H54 (cell line): ENCODE measurements at regions not wholly inside any gene's neighbourhood (a gene's known extent, or its start where the extent isn't known, plus 50 kb on each side); places are given as distances from the start of the nearest gene placed in this dataset.

Source experiments
- DNase-seq: peaks from one replicate; pipeline ENCODE4 v3.0.0; 2011; ENCODE audit warnings: low spot score, mixed read lengths; ENCODE audit not compliant: insufficient read length
- FAIRE-seq: peaks from 3 replicates; lab custom pipeline; 2011; peaks lifted over from hg19 to GRCh38; lab: Jason Lieb, UNC
- POLR2A ChIP-seq: IDR thresholded peaks from 2 replicates; pipeline ENCODE4 v1.6.1; 2011; ENCODE audit warnings: low read depth, mild to moderate bottlenecking, low read length

- no peak for TF ChIP-seq POLR2A
- FAIRE-seq: no peak
- no peak for DNase-seq
Measured at GRCh38 chr13:60990032-60990733, 425.5 kb downstream of the PCDH20 start.

- no peak for TF ChIP-seq POLR2A
- FAIRE-seq (no peak), DNase-seq (no peak)
Measured at GRCh38 chr13:60986301-60986700, 429.3 kb downstream of the PCDH20 start.

- no peak for DNase-seq
- TF ChIP-seq POLR2A: no peak
- no peak for FAIRE-seq
Measured at GRCh38 chr13:60981407-60981806, 434.2 kb downstream of the PCDH20 start.

- DNase-seq: no peak
- no peak for FAIRE-seq
- no peak for TF ChIP-seq POLR2A
Measured at GRCh38 chr13:60976367-60976766, 439.3 kb downstream of the PCDH20 start.

GRCh38 chr13:60974296-60974695 lies 441.4 kb downstream of the PCDH20 start:
- TF ChIP-seq POLR2A: no peak
- DNase-seq (no peak), FAIRE-seq (no peak)

- no peak for FAIRE-seq
- no peak for TF ChIP-seq POLR2A
- DNase-seq: no peak
Measured at GRCh38 chr13:60973529-60973928, 442.1 kb downstream of the PCDH20 start.

- TF ChIP-seq POLR2A: no peak
- DNase-seq (no peak), FAIRE-seq (no peak)
Measured at GRCh38 chr13:60970736-60971135, 444.9 kb downstream of the PCDH20 start.

GRCh38 chr13:60969656-60970055 lies 446.0 kb downstream of the PCDH20 start:
- no peak for DNase-seq
- no peak for TF ChIP-seq POLR2A
- FAIRE-seq: no peak

GRCh38 chr13:60959427-60959826 lies 456.2 kb downstream of the PCDH20 start:
- DNase-seq (no peak), FAIRE-seq (no peak)
- no peak for TF ChIP-seq POLR2A

GRCh38 chr13:60957816-60958215 lies 457.8 kb downstream of the PCDH20 start:
- DNase-seq (no peak), FAIRE-seq (no peak)
- no peak for TF ChIP-seq POLR2A

- no peak for TF ChIP-seq POLR2A
- FAIRE-seq: no peak
- DNase-seq: no peak
Measured at GRCh38 chr13:60945396-60945795, 470.3 kb downstream of the PCDH20 start.

GRCh38 chr13:60944863-60945262 lies 470.8 kb downstream of the PCDH20 start:
- DNase-seq (no peak), FAIRE-seq (no peak)
- TF ChIP-seq POLR2A: no peak

GRCh38 chr13:60944016-60944415 lies 471.6 kb downstream of the PCDH20 start:
- TF ChIP-seq POLR2A: no peak

GRCh38 chr13:60936281-60936680 lies 479.4 kb downstream of the PCDH20 start:
- no peak for TF ChIP-seq POLR2A
- DNase-seq (no peak), FAIRE-seq (no peak)

More at GRCh38 chr13:60944016-60944415, 471.6 kb downstream of the PCDH20 start:
- DNase-seq: no peak
- no peak for FAIRE-seq

- no peak for TF ChIP-seq POLR2A
- FAIRE-seq: no peak
- DNase-seq: no peak
Measured at GRCh38 chr13:60933638-60934037, 482.0 kb downstream of the PCDH20 start.
